ENCODE measurements at regions not wholly inside any gene's neighbourhood (a gene's known extent, or its start where the extent isn't known, plus 50 kb on each side); places are given as distances from the start of the nearest gene placed in this dataset.

DNA sequence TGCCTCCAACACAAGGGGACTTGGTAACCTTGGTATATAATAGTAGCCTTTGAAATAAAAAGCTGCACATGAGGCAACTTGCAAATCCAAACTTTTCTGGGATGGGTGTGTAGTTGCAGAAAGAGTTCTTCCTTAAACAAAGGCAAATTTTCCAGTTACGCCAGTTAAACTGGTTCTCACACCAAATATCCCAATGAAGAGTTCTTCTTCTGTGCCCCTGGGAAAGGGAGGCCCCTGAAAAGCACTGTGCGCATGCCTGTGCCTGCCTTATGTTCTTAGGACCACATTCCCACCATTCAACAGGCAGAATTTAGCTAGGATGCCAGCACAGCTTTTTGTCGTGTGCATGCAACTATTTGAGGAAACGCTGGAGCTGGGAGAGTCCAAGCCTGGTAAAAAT, 164.8 kb upstream of the SLC25A13 start:
- TF ChIP-seq, protein P1, sequence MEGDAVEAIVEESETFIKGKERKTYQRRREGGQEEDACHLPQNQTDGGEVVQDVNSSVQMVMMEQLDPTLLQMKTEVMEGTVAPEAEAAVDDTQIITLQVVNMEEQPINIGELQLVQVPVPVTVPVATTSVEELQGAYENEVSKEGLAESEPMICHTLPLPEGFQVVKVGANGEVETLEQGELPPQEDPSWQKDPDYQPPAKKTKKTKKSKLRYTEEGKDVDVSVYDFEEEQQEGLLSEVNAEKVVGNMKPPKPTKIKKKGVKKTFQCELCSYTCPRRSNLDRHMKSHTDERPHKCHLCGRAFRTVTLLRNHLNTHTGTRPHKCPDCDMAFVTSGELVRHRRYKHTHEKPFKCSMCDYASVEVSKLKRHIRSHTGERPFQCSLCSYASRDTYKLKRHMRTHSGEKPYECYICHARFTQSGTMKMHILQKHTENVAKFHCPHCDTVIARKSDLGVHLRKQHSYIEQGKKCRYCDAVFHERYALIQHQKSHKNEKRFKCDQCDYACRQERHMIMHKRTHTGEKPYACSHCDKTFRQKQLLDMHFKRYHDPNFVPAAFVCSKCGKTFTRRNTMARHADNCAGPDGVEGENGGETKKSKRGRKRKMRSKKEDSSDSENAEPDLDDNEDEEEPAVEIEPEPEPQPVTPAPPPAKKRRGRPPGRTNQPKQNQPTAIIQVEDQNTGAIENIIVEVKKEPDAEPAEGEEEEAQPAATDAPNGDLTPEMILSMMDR (IDR thresholded peaks at IDR 0.05; ENCODE audit: insufficient read depth, low read depth, low read length): no peak
- no peak for TF ChIP-seq EZH2 (IDR thresholded peaks at IDR 0.05; ENCODE audit: insufficient read depth, low read length)

Measured in astrocyte (in vitro differentiated cells and primary cell).